Stimulated activated CD4-positive, alpha-beta T cell treated with anti-CD3 and anti-CD28 coated beads, Interleukin-4, amount 100 ng/mL, for 24 hours (primary cell): ENCODE measurements at regions not wholly inside any gene's neighbourhood (a gene's known extent, or its start where the extent isn't known, plus 50 kb on each side); places are given as distances from the start of the nearest gene placed in this dataset.

Experiments used
- DNase-seq: peaks from one replicate; pipeline ENCODE4 v3.0.0-alpha.2; 2020

GRCh38 chr2:126831234-126832005, 67.3 kb upstream of the TEX51 start:
- DNase-seq = no peak

DNA sequence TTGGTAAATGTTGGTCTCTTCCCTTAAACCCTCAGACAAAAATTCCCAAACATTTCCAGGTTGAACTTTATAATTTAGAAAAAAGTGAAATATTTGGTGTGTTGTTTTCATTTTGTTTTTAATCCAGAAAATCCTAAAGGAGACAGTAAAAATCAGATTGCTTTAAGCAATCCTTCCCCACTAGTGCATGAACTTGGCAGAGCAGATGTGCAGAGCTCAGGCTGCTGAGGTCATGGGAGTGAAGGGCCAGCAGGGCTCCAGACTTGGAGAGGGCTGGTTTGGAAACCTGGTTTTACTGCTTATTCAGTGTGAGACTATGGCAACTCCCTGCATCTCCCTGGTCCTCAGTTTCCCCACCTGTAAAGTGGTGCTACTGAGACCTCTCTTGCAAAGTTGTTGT, 66.7 kb upstream of the TEX51 start:
- DNase-seq = no peak

- DNase-seq = no peak
Measured at GRCh38 chr2:126832757-126833156, 65.9 kb upstream of the TEX51 start.

- DNase-seq = no peak
Measured at GRCh38 chr2:126834006-126834659, 64.6 kb upstream of the TEX51 start.

DNA sequence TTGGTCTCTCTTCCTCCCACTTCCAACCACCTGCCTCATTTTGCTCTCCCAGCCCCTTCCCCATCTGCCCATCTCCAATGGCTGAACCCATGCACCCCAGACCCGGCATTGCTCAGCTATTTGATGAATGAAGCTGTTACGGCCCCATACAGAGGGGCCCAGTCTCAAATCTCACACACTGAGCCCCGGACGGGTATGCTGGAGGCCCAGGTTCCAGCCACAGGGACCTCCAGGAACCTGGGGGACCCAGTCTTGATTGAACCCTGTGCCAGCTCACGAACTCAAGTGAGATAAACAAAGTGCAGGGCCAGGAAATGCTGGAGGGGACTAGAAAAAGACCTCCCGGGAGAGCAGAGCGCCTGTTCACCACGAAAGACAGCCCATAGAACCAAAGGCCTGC, 63.4 kb upstream of the TEX51 start:
- no peak for DNase-seq

- DNase-seq = no peak
Measured at GRCh38 chr2:126835831-126836230, 62.9 kb upstream of the TEX51 start.

DNA sequence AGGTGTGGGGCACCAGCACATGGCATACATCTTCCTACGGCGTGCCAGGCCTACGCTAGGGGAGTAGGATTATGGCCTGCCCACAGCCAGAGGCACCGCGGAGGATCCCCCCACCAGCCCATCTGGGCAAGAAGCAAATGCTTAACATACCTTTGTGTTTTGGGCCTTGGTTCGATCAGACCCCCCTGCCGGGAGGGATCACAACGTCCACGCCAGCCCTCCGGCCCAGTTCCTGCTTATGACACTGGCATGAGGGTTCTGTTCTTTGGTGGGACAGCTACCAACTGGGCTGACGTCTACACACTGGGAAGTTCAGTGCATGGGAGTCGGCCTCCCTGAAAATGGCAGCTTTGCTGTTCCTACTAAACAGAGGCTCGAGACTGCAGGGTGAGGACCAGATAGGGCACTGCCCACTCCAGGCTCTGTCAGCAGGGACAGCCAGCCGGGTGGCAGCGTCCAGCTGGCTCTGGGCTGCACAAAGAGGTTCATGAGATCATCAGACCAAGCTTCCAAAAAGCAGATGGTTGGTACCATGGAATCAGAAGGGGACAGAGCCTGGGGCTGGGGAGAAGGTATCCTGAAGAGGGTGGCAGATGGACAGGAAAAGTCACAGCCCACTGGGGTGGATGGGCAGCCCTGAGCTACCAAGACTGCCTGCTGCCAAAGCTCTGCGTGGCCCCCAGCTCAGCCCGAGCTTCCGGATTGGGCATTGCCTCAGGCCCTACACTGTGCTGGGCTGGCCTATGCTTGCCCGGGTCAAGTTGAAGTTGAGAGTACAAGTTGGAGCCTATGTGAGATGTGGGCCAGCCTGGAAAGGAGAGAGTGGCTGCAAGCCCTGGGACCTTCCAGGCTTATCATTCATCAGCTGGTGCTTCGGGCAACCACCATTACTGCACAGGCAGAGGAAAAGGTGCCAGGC, 61.7 kb upstream of the TEX51 start:
- no peak for DNase-seq

- no peak for DNase-seq
Measured at GRCh38 chr2:126837966-126838715, 60.5 kb upstream of the TEX51 start.

DNA sequence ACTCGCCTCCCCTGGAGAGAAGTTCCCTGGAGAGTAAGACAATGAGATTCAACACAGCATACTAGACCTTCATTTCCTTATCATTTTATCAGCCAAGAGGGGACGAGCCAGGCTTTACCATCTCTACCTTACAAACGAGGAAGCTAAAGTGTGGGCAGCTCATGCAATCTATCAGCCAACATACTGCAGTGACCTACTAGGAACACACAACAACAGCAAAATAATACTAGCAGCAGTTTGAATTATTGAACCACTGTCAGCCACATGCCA, 60.0 kb upstream of the TEX51 start:
- no peak for DNase-seq

GRCh38 chr2:126839796-126840195, 58.9 kb upstream of the TEX51 start:
- DNase-seq = no peak

- no peak for DNase-seq
Measured at GRCh38 chr2:126843081-126843480, 55.6 kb upstream of the TEX51 start.

- DNase-seq = no peak
Measured at GRCh38 chr2:126846241-126846640, 52.4 kb upstream of the TEX51 start.
